ENCODE measurements at regions not wholly inside any gene's neighbourhood (a gene's known extent, or its start where the extent isn't known, plus 50 kb on each side); places are given as distances from the start of the nearest gene placed in this dataset.

DNA sequence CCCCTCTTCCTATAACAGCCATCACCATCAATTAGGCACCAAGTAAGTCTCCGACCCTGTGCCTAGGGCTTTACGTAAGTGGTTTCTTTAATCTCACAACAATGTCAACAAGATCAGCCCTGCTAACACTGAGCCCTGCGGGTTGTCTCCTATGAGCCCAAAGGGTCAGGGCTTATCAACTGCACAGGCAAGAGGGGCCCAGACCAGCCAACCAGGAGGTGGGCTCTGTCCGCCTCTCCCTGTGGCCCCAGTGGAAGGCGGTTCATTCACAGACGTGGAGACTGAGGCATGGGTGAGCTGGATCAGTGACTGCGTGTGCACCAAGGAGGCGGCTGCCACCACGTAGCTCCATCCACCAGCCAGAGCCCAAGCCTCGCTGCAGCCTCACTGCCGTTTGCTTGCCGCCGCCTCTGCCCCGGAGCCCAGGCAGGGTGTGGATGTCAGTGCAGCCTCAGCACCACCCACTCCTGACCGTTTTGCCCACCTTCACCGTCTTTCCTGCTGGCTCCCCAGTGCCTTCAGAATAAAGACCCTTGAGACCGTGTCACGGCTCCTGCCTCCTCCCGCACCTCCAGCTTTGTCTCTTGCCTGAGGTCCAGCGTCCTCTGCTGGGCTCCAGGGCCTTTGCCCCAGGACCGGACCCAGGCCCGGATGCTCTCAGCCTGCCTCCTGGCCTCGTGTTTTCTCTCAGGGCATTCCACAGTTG, 78.7 kb downstream of the DLL1 start:
- no peak overlapping the region for H3K4me3 ChIP-seq (ENCODE audit: low read length)
- TF ChIP-seq, protein P1, sequence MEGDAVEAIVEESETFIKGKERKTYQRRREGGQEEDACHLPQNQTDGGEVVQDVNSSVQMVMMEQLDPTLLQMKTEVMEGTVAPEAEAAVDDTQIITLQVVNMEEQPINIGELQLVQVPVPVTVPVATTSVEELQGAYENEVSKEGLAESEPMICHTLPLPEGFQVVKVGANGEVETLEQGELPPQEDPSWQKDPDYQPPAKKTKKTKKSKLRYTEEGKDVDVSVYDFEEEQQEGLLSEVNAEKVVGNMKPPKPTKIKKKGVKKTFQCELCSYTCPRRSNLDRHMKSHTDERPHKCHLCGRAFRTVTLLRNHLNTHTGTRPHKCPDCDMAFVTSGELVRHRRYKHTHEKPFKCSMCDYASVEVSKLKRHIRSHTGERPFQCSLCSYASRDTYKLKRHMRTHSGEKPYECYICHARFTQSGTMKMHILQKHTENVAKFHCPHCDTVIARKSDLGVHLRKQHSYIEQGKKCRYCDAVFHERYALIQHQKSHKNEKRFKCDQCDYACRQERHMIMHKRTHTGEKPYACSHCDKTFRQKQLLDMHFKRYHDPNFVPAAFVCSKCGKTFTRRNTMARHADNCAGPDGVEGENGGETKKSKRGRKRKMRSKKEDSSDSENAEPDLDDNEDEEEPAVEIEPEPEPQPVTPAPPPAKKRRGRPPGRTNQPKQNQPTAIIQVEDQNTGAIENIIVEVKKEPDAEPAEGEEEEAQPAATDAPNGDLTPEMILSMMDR (IDR thresholded peaks at IDR 0.05; ENCODE audit: insufficient read depth, low read depth, low read length, missing control alignments): no peak
- no peak for DNase-seq (ENCODE audit: low read depth)

DNA sequence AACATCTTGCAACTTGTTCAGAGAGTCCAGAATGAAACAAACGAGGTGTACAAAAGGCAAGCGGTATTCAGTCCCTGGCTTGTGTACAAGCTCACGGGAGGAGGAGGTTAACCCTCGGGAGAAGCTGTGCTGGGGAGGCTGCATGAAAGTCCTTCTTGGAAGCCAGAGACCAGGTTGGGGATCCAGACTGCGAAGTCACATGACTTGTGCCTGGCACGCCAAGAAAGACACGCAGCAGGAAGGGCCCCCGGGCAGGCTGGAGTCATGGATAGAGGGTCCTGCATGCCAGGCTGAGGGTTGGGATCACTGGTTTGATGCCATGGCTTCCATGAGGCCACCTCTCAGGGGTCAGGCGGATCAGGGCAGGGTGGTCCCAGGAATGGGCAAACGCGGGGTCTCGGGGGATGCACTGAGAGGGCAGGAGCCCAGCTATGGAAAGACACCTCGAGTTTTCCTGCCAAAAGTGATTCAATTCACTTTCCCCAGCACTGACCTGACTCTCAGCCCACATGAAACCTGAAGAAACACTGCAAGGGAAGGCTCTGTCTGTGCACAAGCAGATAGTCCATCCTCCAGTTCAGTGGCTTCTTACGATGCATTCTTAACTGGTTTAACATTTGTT, 79.4 kb downstream of the DLL1 start:
- DNase-seq (ENCODE audit: low read depth): no peak
- TF ChIP-seq, protein P1 (IDR thresholded peaks at IDR 0.05; ENCODE audit: insufficient read depth, low read depth, low read length, missing control alignments): no peak
- H3K4me3 ChIP-seq (ENCODE audit: low read length): no peak overlapping the region

- no peak for DNase-seq (ENCODE audit: low read depth)
- TF ChIP-seq, protein P1 (IDR thresholded peaks at IDR 0.05; ENCODE audit: insufficient read depth, low read depth, low read length, missing control alignments): no peak
- no peak overlapping the region for H3K4me3 ChIP-seq (ENCODE audit: low read length)
Measured at GRCh38 chr6:170210651-170211403, 80.1 kb downstream of the DLL1 start.

DNA sequence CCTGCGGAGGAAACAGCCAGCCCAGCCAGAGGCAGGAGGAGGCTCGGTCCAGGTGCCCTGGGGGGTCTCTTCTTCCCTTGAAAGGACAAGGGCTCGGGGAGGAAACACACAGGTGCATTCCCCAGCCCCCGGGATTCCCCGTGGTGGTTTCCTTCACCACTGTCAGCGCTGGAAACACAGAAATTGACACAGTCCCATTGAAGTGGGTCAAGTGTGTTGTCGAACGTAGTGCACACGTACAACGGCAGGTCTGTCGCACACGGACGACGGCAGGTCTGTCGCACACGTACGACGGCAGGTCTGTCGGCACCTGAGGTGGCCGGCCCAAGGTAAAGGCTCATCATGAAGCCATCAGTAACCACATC, 80.9 kb downstream of the DLL1 start:
- TF ChIP-seq, protein P1 (IDR thresholded peaks at IDR 0.05; ENCODE audit: insufficient read depth, low read depth, low read length, missing control alignments): no peak
- H3K4me3 ChIP-seq (ENCODE audit: low read length): no peak overlapping the region
- no peak for DNase-seq (ENCODE audit: low read depth)

DNA sequence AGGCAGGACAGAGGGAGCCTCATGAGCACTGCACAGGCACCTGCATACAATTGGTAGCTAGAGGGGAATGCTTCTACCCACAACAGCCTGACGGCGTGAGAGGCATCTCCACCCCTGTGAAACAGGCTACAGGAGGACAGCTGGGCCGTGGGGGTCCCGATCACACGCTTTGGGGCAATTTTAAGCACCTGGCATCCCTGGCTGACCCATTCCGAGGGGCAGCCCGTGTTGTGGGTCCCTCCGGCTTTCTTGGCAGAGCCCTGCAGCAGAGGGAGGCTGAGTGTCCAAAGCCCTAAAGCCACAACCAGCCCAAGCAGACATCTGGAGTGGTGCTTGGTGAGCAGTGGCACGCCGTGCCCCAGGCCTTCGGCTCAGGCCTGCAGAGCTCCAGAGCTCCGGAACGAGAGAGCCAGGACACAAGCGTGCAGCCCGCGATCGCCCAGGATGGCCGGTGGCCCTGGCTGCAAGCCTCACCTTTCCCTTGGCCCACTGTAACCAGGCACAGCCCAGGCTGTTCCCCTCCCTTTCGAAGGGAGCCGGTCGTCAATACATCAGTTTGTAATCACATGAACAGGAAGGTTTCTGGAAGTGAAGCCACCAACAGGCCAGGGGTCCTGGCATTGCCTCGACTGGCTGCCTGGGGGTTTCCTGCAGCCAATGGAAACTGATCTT, 81.4 kb downstream of the DLL1 start:
- DNase-seq (ENCODE audit: low read depth): no peak
- H3K4me3 ChIP-seq (ENCODE audit: low read length): no peak overlapping the region
- TF ChIP-seq, protein P1 (IDR thresholded peaks at IDR 0.05; ENCODE audit: insufficient read depth, low read depth, low read length, missing control alignments): no peak

GRCh38 chr6:170208651-170209353, 82.1 kb downstream of the DLL1 start:
- TF ChIP-seq, protein P1 (IDR thresholded peaks at IDR 0.05; ENCODE audit: insufficient read depth, low read depth, low read length, missing control alignments): no peak
- no peak for DNase-seq (ENCODE audit: low read depth)
- H3K4me3 ChIP-seq (ENCODE audit: low read length): no peak overlapping the region

Measured in epithelial cell of esophagus (primary cell).